Ishikawa (cell line): ENCODE measurements at regions not wholly inside any gene's neighbourhood (a gene's known extent, or its start where the extent isn't known, plus 50 kb on each side); places are given as distances from the start of the nearest gene placed in this dataset.

ENCODE experiments used
- CEBPB ChIP-seq: IDR thresholded peaks from 2 replicates; pipeline ENCODE4 v1.6.1; 2012
- CREB1 ChIP-seq: IDR thresholded peaks from 2 replicates; pipeline ENCODE4 v1.6.1; 2012; ENCODE audit warnings: low read depth
- EP300 ChIP-seq: IDR thresholded peaks from 2 replicates; pipeline ENCODE4 v1.6.1; 2012; ENCODE audit warnings: borderline replicate concordance
- MAX ChIP-seq: IDR thresholded peaks from 2 replicates; pipeline ENCODE4 v1.6.1; 2012
- RAD21 ChIP-seq: IDR thresholded peaks from 2 replicates; pipeline ENCODE4 v1.6.1; 2012; ENCODE audit warnings: low read depth
- TCF12 ChIP-seq: IDR thresholded peaks from 2 replicates; pipeline ENCODE4 v1.6.1; 2012; ENCODE audit warnings: low read depth
- USF1 ChIP-seq: IDR thresholded peaks from 2 replicates; pipeline ENCODE4 v1.6.1; 2012

GRCh38 chr4:57270346-57270745 lies 160.2 kb upstream of the IGFBP7 start:
- TF ChIP-seq USF1 (no peak), RAD21 (no peak), EP300 (no peak), TCF12 (no peak), MAX (no peak), CREB1 (no peak), CEBPB (no peak)
